Uterus (tissue), 2 donors: ENCODE measurements at regions not wholly inside any gene's neighbourhood (a gene's known extent, or its start where the extent isn't known, plus 50 kb on each side); places are given as distances from the start of the nearest gene placed in this dataset.

Source experiments
- POLR2A ChIP-seq, 2 donors: fragments of 450-650 bp; IDR thresholded peaks; one replicate each; pipeline ENCODE4 v1.6.1; 2016; ENCODE audit warnings: antibody characterized with exemption in 2 of 2, mild to moderate bottlenecking in 1 of 2, moderate library complexity in 1 of 2
- TF ChIP-seq, protein P1 (sequence below), 4 experiments: fragments of 200-600 bp in 2 of 4; fragments of 450-650 bp in 2 of 4; sonication (generic) in 2 of 4; IDR thresholded peaks; one replicate each; pipeline ENCODE4 v1.5.1; 2016 to 2019; ENCODE audit warnings: antibody characterized with exemption in 4 of 4, mild to moderate bottlenecking in 2 of 4, moderate library complexity in 1 of 4

GRCh38 chr14:34094384-34094783, 143.5 kb upstream of the EGLN3 start:
- TF ChIP-seq, protein P1, sequence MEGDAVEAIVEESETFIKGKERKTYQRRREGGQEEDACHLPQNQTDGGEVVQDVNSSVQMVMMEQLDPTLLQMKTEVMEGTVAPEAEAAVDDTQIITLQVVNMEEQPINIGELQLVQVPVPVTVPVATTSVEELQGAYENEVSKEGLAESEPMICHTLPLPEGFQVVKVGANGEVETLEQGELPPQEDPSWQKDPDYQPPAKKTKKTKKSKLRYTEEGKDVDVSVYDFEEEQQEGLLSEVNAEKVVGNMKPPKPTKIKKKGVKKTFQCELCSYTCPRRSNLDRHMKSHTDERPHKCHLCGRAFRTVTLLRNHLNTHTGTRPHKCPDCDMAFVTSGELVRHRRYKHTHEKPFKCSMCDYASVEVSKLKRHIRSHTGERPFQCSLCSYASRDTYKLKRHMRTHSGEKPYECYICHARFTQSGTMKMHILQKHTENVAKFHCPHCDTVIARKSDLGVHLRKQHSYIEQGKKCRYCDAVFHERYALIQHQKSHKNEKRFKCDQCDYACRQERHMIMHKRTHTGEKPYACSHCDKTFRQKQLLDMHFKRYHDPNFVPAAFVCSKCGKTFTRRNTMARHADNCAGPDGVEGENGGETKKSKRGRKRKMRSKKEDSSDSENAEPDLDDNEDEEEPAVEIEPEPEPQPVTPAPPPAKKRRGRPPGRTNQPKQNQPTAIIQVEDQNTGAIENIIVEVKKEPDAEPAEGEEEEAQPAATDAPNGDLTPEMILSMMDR (IDR thresholded peaks at IDR 0.05): no peak
- no peak for TF ChIP-seq POLR2A (IDR thresholded peaks at IDR 0.05)
